ENCODE measurements at regions not wholly inside any gene's neighbourhood (a gene's known extent, or its start where the extent isn't known, plus 50 kb on each side); places are given as distances from the start of the nearest gene placed in this dataset.

DNA sequence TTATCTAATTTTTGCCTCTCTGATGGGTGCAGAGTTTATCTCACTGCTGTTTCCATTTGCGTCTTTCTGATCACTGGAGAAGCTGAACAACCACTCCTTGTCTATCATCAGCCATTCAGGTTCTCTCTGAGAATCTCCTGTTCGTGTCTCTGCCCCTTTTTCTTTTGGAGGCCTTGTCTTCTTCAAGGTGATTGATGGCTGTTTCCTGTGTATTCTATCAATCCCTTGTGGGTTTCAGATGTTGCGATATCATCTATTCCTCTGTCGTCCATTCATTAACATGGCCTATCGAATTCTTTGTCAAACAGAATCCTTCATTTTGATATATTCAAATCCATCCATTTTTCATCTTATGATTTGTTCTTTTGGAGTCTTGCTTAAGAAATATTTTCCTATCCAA lies 100.3 kb downstream of the FAM53A start (continued):
- TF ChIP-seq ZBTB40 (IDR thresholded peaks at IDR 0.05) (no peak), ZBTB40 (CRISPR knock-in tag; IDR thresholded peaks at IDR 0.05) (no peak), MED1 (CRISPR knock-in tag; IDR thresholded peaks at IDR 0.05; ENCODE audit: borderline replicate concordance) (no peak), DIDO1 (tag; IDR thresholded peaks at IDR 0.05; ENCODE audit: low read depth) (no peak), ZNF57 (CRISPR knock-in tag; IDR thresholded peaks at IDR 0.05) (no peak), ZNF589 (CRISPR knock-in tag; IDR thresholded peaks at IDR 0.05; ENCODE audit: low read depth) (no peak), CBX8 (IDR thresholded peaks at IDR 0.05; ENCODE audit: borderline replicate concordance, extremely low read depth, low read depth, low read length, poor library complexity, severe bottlenecking) (no peak), SOX6 (IDR thresholded peaks at IDR 0.05) (no peak), ATF3 (IDR thresholded peaks at IDR 0.05) (no peak), ATF3 (CRISPR knock-in tag; conservative IDR thresholded peaks at IDR 0.05) (no peak)

Data from K562 (cell line).